GM19239 (cell line): ENCODE measurements at regions not wholly inside any gene's neighbourhood (a gene's known extent, or its start where the extent isn't known, plus 50 kb on each side); places are given as distances from the start of the nearest gene placed in this dataset.

Source experiments
- DNase-seq: peaks from one replicate; pipeline ENCODE4 v3.0.0; 2011; ENCODE audit warnings: low spot score; ENCODE audit not compliant: insufficient read length
- FAIRE-seq: peaks from 2 replicates; lab custom pipeline; 2011; peaks lifted over from hg19 to GRCh38; lab: Jason Lieb, UNC

GRCh38 chr20:23190557-23190956 is 104.4 kb upstream of the CD93 start:
- no peak for FAIRE-seq
- no peak for DNase-seq

- DNase-seq (no peak), FAIRE-seq (no peak)
These were observed 103.7 kb upstream of the CD93 start for GRCh38 chr20:23189854-23190253.

DNA sequence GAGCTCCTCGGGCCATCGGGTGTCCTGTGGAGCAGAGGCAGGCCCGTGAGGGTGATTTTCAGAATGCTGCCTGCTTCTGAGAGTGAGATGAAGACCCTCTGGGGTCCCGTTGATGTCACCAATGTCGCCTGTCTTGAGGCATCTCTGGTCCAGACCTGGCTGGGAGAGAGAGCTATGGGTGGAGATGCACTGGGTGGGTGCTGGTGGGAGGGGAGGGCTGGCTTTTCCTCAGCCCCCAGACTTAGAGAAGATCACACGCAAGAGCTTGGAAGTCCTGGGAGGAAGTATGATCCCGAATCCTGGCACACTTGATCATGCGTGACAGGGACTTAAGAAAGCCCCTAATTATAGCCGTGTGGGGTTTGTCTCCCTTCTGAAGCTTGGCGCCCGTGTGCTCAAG is 103.2 kb upstream of the CD93 start:
- DNase-seq (no peak), FAIRE-seq (no peak)

DNA sequence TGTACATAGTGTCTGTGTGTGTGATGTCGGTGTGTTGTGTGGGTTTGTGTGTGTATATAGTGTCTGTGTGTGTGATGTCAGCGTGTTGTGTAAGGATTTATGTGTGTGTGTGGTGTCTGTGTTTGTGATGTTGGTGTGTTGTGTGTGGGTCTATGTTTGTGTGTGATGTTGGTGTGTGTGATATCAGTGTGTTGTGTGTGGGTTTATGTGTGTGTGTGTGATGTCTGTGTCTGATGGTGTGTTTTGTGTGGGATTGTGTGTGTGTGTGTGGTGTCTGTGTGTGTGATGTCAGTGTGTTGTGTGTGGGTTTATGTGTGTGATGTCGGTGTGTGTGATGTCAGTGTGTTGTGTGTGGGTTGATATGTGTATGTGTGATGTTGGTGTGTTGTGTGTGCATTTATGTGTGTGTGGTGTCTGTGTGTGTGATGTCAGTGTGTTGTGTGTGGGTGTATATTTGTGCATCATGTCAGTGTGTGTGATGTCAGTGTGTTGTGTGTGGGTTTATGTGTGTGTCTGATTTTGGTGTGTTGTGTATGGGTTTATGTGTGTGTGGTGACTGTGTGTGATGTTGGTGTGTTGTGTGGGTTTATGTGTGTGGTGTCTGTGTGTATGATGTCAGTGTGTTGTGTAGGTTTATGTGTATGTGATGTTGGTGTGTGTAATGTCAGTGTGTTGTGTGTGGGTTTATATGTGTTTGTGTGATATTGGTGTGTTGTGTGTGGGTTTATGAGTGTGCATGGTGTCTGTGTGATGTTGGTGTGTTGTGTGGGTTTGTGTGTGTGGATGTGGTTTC is 102.4 kb upstream of the CD93 start:
- DNase-seq (no peak), FAIRE-seq (no peak)

DNA sequence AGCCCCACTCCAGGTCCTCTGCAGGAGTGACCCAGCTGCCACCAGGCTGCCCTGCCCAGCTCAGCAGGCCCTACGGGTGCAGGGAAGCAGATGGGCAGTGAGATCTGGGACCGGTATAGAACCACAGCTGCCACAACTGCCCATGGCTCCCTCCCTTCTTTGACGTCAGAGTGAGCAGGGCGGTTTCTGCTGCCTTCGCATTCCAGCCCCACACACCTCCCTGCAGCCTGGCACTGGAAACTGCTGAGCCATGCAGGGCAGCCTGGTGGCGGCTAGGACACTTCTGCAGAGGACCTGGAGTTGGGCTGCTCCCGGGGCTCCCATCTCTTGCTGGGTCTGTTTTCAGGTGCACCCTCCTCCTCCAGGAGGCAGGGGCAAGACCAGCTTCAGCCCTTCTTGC is 101.6 kb upstream of the CD93 start:
- FAIRE-seq: no peak

GRCh38 chr20:23186808-23187207 is 100.7 kb upstream of the CD93 start:
- DNase-seq: no peak
- FAIRE-seq: no peak

More for the DNA sequence above, 101.6 kb upstream of the CD93 start:
- DNase-seq: no peak

GRCh38 chr20:23180451-23180921 is 94.4 kb upstream of the CD93 start:
- DNase-seq (no peak), FAIRE-seq (no peak)

- DNase-seq (no peak), FAIRE-seq (no peak)
These were observed 93.8 kb upstream of the CD93 start for GRCh38 chr20:23179766-23180403.

DNA sequence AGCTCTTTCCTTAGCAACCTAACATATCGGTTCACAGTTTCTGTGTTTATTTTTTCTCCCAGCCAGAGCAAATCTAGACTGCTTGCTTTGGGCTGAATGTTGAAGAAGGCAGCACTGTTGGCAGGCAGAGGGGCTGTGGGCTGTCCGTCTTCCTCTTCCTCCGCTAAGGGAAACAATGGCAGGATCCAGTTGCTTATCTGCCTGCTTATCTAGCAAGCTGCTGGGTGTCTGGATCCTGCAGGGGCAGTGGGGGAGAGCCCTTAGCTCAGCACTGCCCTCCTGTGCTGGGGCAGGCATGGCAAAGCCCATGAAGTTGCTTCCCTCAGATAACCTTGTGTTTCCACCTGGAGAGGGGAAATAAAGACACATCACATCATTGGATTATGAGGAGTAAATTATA is 92.7 kb upstream of the CD93 start:
- FAIRE-seq (no peak), DNase-seq (no peak)

GRCh38 chr20:23174821-23175220 is 88.7 kb upstream of the CD93 start:
- FAIRE-seq (no peak), DNase-seq (no peak)

DNA sequence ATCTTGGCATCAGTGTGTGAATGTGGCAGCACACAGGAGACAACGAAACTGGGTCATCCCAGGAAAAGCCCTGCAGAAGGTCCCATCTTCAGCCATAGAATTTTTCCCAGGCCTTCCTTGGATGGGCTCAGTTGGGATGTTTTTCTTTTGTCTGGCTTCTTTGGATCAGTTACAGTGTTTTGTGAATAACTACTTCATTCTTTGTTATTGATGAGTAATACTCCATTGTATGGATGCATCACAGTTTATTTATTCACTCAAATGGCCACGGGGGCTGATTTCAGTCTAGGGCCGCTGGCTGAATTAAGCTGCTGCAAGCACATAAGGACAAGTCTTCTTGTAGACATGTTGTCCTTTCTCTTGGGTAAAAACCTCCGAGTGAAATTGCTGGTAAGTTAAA is 81.3 kb upstream of the CD93 start:
- FAIRE-seq (no peak), DNase-seq (no peak)

GRCh38 chr20:23166563-23166962 is 80.4 kb upstream of the CD93 start:
- DNase-seq (no peak), FAIRE-seq (no peak)

DNA sequence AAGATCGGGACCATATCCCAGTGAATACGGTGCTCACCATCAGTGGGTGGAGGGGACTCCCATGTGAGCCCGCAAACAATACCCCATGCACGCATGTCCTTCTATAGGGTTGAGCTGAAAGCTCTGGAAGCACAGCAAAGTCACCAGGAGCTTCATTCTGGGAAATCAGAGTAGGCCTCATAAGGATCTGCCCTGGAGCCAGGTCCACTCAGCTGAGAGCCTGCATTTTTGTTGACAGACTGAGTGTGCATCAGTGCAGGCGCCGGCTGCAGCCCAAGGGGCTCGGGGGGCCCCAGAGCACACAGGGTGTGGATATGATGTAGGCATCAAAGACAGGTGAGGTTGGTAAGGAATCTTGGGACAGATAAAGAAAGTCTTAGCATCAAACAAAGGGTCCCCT is 79.8 kb upstream of the CD93 start:
- FAIRE-seq (no peak), DNase-seq (no peak)

GRCh38 chr20:23165307-23165750 is 79.2 kb upstream of the CD93 start:
- DNase-seq (no peak), FAIRE-seq (no peak)

GRCh38 chr20:23164176-23164601 is 78.1 kb upstream of the CD93 start:
- DNase-seq (no peak), FAIRE-seq (no peak)

- no peak for FAIRE-seq
- DNase-seq: no peak
These were observed 77.4 kb upstream of the CD93 start for GRCh38 chr20:23163562-23163961.

GRCh38 chr20:23162887-23163286 is 76.8 kb upstream of the CD93 start:
- no peak for FAIRE-seq
- no peak for DNase-seq

- FAIRE-seq: no peak
- no peak for DNase-seq
These were observed 76.0 kb upstream of the CD93 start for GRCh38 chr20:23161968-23162696.

GRCh38 chr20:23161244-23161891 is 75.2 kb upstream of the CD93 start:
- DNase-seq: no peak
- no peak for FAIRE-seq

DNA sequence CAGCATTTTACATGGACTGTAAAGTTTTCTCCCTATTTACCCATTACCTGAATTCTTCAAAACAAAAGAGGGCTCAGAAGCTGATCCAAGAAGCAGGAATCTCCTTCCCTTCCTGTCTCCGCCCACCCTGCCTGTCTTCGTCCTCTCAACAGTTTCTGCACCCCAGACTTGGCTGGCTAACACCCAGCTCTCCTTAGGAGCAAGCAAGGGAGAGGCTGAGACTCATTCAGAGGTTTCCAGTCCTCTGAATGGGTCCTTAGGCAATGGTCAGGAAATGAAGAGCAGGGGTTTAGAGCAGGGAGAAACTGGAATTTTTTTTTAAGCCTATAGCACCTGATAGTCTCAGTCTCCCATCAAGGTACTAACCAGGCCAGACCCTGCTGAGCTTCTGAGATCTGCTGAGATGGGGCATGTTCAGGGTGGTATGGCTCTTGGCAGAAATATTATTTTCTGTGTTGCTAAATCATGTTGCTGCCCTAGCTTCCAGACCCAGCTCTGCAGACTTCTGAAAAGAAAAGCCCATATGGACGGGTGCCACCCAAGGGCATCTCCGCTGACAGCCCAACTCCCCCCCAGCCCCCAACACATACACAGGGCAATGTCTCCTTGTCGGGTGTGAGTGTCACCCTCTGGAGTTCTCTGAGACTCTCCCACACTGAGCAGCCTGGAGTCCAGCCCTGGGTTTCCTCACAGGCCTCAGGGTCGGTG is 74.6 kb upstream of the CD93 start:
- FAIRE-seq: no peak
- DNase-seq: no peak
